ENCODE measurements at regions not wholly inside any gene's neighbourhood (a gene's known extent, or its start where the extent isn't known, plus 50 kb on each side); places are given as distances from the start of the nearest gene placed in this dataset.

GRCh38 chr15:99466701-99467337 lies 99.0 kb upstream of the MEF2A start (continued):
- TF ChIP-seq NFXL1 (IDR thresholded peaks at IDR 0.05; ENCODE audit: borderline replicate concordance) (no peak), HSF1 (IDR thresholded peaks at IDR 0.05; ENCODE audit: low read depth, low read length) (no peak), STAT1 (conservative IDR thresholded peaks at IDR 0.05) (no peak), ZNF24 (IDR thresholded peaks at IDR 0.05) (no peak), SPI1 (IDR thresholded peaks at IDR 0.05; ENCODE audit: borderline replicate concordance, insufficient read depth, low read depth, low read length) (no peak)

- ATAC-seq (no peak), DNase-seq (ENCODE audit: low read depth, low spot score) (no peak), FAIRE-seq (no peak)
- WGBS (ENCODE audit: insufficient coverage, insufficient replicate concordance, low lambda C conversion rate, missing lambda C conversion rate), result 84% methylated on average over 14 of the region's 14 CpGs
- SMC1A ChIA-PET (ENCODE audit: uncharacterized antibody, unreplicated experiment), result no interaction called here
- CTCF ChIA-PET, result interaction anchor here (0.5 kb wide), 1 partner anchor 40 kb away, joined by 3 read pairs; no protein-coding TSS in a partner anchor
- Histone ChIP-seq H3K4me2 (ENCODE audit: control insufficient read depth, insufficient read depth) (no peak overlapping the region), H3K9ac (ENCODE audit: control insufficient read depth, insufficient read depth, low read length) (no peak overlapping the region), H3K27me3 (replicated peaks in 1 of 2; ENCODE audit: control insufficient read depth in 2 of 2, insufficient read depth in 2 of 2, low read length in 1 of 2) (no peaks in the 10 kb centered on the region; a peak in 2 of 4 replicates), H3K4me3 (no peak overlapping the region), H3K79me2 (ENCODE audit: control insufficient read depth, insufficient read depth, low read length) (no peaks in the 10 kb centered on the region), H3K27ac (ENCODE audit: control insufficient read depth, insufficient read depth) (no peak overlapping the region), H3K4me1 (ENCODE audit: control insufficient read depth, insufficient read depth, low read length) (peaks cover 15% of the 10 kb centered on the region), H4K20me1 (ENCODE audit: control insufficient read depth, insufficient read depth) (no peaks in the 10 kb centered on the region), H3K9me3 (replicated peaks; ENCODE audit: control insufficient read depth, insufficient read depth, low read length) (peaks cover 2% of the 10 kb centered on the region; the same call in 2 of the 3 replicates), H3K36me3 (ENCODE audit: control insufficient read depth in 2 of 2, insufficient read depth in 2 of 2, low read length in 1 of 2) (no peaks in the 10 kb centered on the region), H2AFZ (ENCODE audit: control insufficient read depth, low read depth, low read length) (no peak overlapping the region)
- in situ Hi-C loops (cut with MboI), result no loop called here
- POLR2A ChIA-PET, result no interaction called here
- BruUV-seq (replicated peaks), result no TSS peak
- RAD21 ChIA-PET (ENCODE audit: unreplicated experiment), result interaction anchor here (1.4 kb wide), 1 partner anchor 237 kb away, joined by 3 read pairs; no protein-coding TSS in a partner anchor
- intact Hi-C loops (cut with micrococcal nuclease; ENCODE audit: unreplicated experiment), result no loop called here
- TF ChIP-seq SPI1 (IDR thresholded peaks at IDR 0.05; ENCODE audit: borderline replicate concordance, insufficient read depth, low read depth, low read length) (no peak), POLR2A (IDR thresholded peaks at IDR 0.05; ENCODE audit: low read depth, low read length) (no peak), RUNX3 (IDR thresholded peaks at IDR 0.05; ENCODE audit: low read length) (no peak), MEF2B (IDR thresholded peaks at IDR 0.05; ENCODE audit: partially characterized antibody, poor library complexity, severe bottlenecking) (no peak), MTA3 (IDR thresholded peaks at IDR 0.05; ENCODE audit: borderline replicate concordance, low read length) (no peak), KLF5 (IDR thresholded peaks at IDR 0.05; ENCODE audit: partially characterized antibody) (no peak), CEBPZ (IDR thresholded peaks at IDR 0.05; ENCODE audit: low read depth, low read length) (no peak), ZSCAN29 (IDR thresholded peaks at IDR 0.05) (no peak), MXI1 (IDR thresholded peaks at IDR 0.05; ENCODE audit: low read depth, low read length) (no peak), ZBTB40 (IDR thresholded peaks at IDR 0.05; ENCODE audit: borderline replicate concordance) (no peak)
These were observed 98.5 kb upstream of the MEF2A start for GRCh38 chr15:99467338-99467720.
